Endothelial cell of umbilical vein (primary cell): ENCODE measurements at regions not wholly inside any gene's neighbourhood (a gene's known extent, or its start where the extent isn't known, plus 50 kb on each side); places are given as distances from the start of the nearest gene placed in this dataset.

Experiments used
- BruUV-seq: library from RNA; stranded (reverse); fragments of 400-500 nt; replicated peaks from 2 replicates; lab custom pipeline; 2021; lab: Mats Ljungman, UMichigan
- CTCF ChIA-PET: fragments of 300-600, 350-600 bp; sonication (Branson Sonifier 250); formaldehyde crosslinking; loops from one replicate; lab custom pipeline; 2021; ENCODE audit warnings: antibody characterized with exemption, inconsistent platforms; lab: Charles Lee
- POLR2A ChIA-PET: fragments of 300-600, 350-600 bp; sonication (Branson Sonifier 250); formaldehyde crosslinking; loops from one replicate; lab custom pipeline; 2021; ENCODE audit warnings: antibody characterized with exemption, inconsistent platforms; lab: Charles Lee
- DNase-seq: peaks from one replicate; pipeline ENCODE4 v3.0.0-alpha.2; 2011; ENCODE audit warnings: low read depth, low spot score
- FAIRE-seq: peaks from 2 replicates; lab custom pipeline; 2011; peaks lifted over from hg19 to GRCh38; lab: Jason Lieb, UNC
- H2AFZ ChIP-seq: 2 replicates; pipeline ENCODE4 v1.6.0; 2012; ENCODE audit warnings: low read depth, low read length, control low read depth, inconsistent platforms
- H3K27ac ChIP-seq: 2 replicates; pipeline ENCODE4 v1.5.1; 2011; ENCODE audit warnings: low read depth, mild to moderate bottlenecking, control low read depth, low read length, moderate library complexity; ENCODE audit not compliant: insufficient read depth
- H3K27me3 ChIP-seq, 2 experiments: 2 replicates each; pipeline versions ENCODE4 v1.6.0 to v1.6.1; 2011; ENCODE audit warnings: low read length in 2 of 2, mixed read lengths in 1 of 2; ENCODE audit not compliant: control insufficient read depth in 2 of 2, insufficient read depth in 2 of 2
- H3K36me3 ChIP-seq, 2 experiments: 2 replicates in 1 of 2; 3 replicates in 1 of 2; pipeline ENCODE4 v1.5.1; 2011; ENCODE audit warnings: low read length in 2 of 2, mild to moderate bottlenecking in 1 of 2, moderate library complexity in 1 of 2; ENCODE audit not compliant: control insufficient read depth in 2 of 2, insufficient read depth in 2 of 2; ENCODE audit errors: extremely low read depth in 1 of 2
- H3K4me1 ChIP-seq: 3 replicates; pipeline ENCODE4 v1.5.1; 2011; ENCODE audit warnings: mild to moderate bottlenecking, low read length; ENCODE audit not compliant: control insufficient read depth, insufficient read depth; ENCODE audit errors: extremely low read depth
- H3K4me2 ChIP-seq: 2 replicates; pipeline ENCODE4 v1.6.1; 2011; ENCODE audit warnings: low read length, control low read depth, mixed read lengths; ENCODE audit not compliant: insufficient read depth
- H3K4me3 ChIP-seq, 3 experiments: fragments of 200-600 bp in 1 of 3; sonication (generic), shearing (Covaris generic) in 1 of 3; replicated peaks in 1 of 3; 2 replicates each; pipeline ENCODE4 v1.5.1; 2011 to 2016; ENCODE audit warnings: control low read depth in 3 of 3, low read length in 3 of 3, mild to moderate bottlenecking in 2 of 3, inconsistent platforms in 1 of 3, low read depth in 1 of 3, moderate library complexity in 1 of 3; ENCODE audit not compliant: insufficient read depth in 1 of 3
- H3K79me2 ChIP-seq: 2 replicates; pipeline ENCODE4 v1.6.0; 2012; ENCODE audit warnings: low read length, inconsistent platforms; ENCODE audit not compliant: control insufficient read depth, insufficient read depth
- H3K9ac ChIP-seq: replicated peaks from 2 replicates; pipeline ENCODE3; 2011; ENCODE audit warnings: low read length, control low read depth; ENCODE audit not compliant: insufficient read depth; ENCODE audit errors: extremely low read depth
- H3K9me1 ChIP-seq: replicated peaks from 3 replicates; pipeline ENCODE4 v1.6.0; 2011; ENCODE audit warnings: mild to moderate bottlenecking, low read length; ENCODE audit not compliant: control insufficient read depth, insufficient read depth; ENCODE audit errors: extremely low read depth
- H3K9me3 ChIP-seq: replicated peaks from 2 replicates; pipeline ENCODE4 v1.5.1; 2012; ENCODE audit warnings: low read length, inconsistent platforms; ENCODE audit not compliant: control insufficient read depth, insufficient read depth
- H4K20me1 ChIP-seq: replicated peaks from 2 replicates; pipeline ENCODE3; 2011; ENCODE audit warnings: mild to moderate bottlenecking, low read length; ENCODE audit not compliant: control insufficient read depth, insufficient read depth; ENCODE audit errors: extremely low read depth
- EZH2 ChIP-seq: IDR thresholded peaks from 2 replicates; pipeline ENCODE4 v1.6.1; 2012; ENCODE audit warnings: borderline replicate concordance, low read depth, mild to moderate bottlenecking, moderate library complexity, low read length, inconsistent platforms; ENCODE audit not compliant: severe bottlenecking
- FOS ChIP-seq: IDR thresholded peaks from 2 replicates; pipeline ENCODE4 v1.6.1; 2011; ENCODE audit warnings: mild to moderate bottlenecking, low read length, moderate library complexity, borderline replicate concordance; ENCODE audit not compliant: insufficient read depth
- GATA2 ChIP-seq: IDR thresholded peaks from 2 replicates; pipeline ENCODE4 v1.7.0; 2011; ENCODE audit warnings: low read depth, mild to moderate bottlenecking, moderate library complexity, mixed read lengths, low read length; ENCODE audit not compliant: insufficient read length, insufficient read depth
- JUN ChIP-seq: IDR thresholded peaks from 2 replicates; pipeline ENCODE4 v1.6.1; 2011; ENCODE audit warnings: borderline replicate concordance, low read depth; ENCODE audit not compliant: insufficient read length, insufficient read depth
- MYC ChIP-seq: IDR thresholded peaks from one replicate; pipeline ENCODE4 v1.6.1; 2011; ENCODE audit warnings: mild to moderate bottlenecking, low read depth, low read length
- POLR2A ChIP-seq: IDR thresholded peaks from 2 replicates; pipeline ENCODE4 v1.6.1; 2012; ENCODE audit warnings: low read depth, mild to moderate bottlenecking, control low read depth, low read length
- POLR2AphosphoS5 ChIP-seq: IDR thresholded peaks from 2 replicates; pipeline ENCODE4 v1.6.1; 2012; ENCODE audit warnings: low read depth, mild to moderate bottlenecking, control low read depth, low read length, moderate library complexity; ENCODE audit not compliant: insufficient read depth
- dilution Hi-C: fragments of 300-500 bp; cut with MboI; formaldehyde crosslinking; loops from one replicate; pipeline ENCODE4 v1.15.0; 2019; ENCODE audit warnings: low sequenced_read_pairs; ENCODE audit not compliant: extremely low pct_ligation_motif_present
- intact Hi-C: fragments of 100-400 bp; cut with micrococcal nuclease; formaldehyde crosslinking; loops from one replicate; pipeline ENCODE4 v1.10.0; 2022
- TF ChIP-seq, protein P1 (sequence below), 2 donors: IDR thresholded peaks; 1 replicate in 1 of 2; 2 replicates in 1 of 2; pipeline ENCODE4 v1.5.1; 2011; ENCODE audit warnings: low read length in 2 of 2, mild to moderate bottlenecking in 2 of 2, moderate library complexity in 2 of 2, control low read depth in 1 of 2, inconsistent platforms in 1 of 2, low read depth in 1 of 2; ENCODE audit not compliant: insufficient read depth in 1 of 2; ENCODE audit errors: extremely low read depth in 1 of 2
- TF ChIP-seq, protein P2 (sequence below): IDR thresholded peaks from 2 replicates; pipeline ENCODE4 v1.6.1; 2011; ENCODE audit not compliant: insufficient read depth, insufficient read length

DNA sequence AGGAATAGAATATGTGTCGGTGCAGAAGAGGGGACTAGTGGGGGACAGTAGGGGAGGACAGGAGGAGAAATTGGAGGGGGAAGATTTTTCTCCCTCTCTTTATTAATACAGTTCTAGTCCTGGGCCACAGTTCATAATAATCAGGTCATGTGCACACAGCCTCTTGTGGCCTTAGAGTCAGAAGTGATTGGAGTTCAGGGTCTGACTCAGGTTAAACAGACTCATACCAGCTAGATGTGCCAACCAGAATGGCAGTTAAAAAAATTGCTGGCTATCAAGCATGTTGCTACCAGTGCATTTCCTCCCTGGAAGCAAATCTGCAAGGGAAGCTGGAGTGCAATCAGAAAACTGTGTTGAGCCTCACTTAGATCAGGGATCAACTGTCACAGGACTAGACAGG, 132.7 kb upstream of the MAP1B start:
- H3K9me1 ChIP-seq = no peaks in the 10 kb centered on the region
- dilution Hi-C loops = no loop called here
- no peak overlapping the region for H3K4me2 ChIP-seq
- FAIRE-seq = no peak
- TF ChIP-seq GATA2 (no peak), POLR2AphosphoS5 (no peak), POLR2A (no peak), FOS (no peak), EZH2 (no peak), MYC (no peak), JUN (no peak)
- TF ChIP-seq, protein P1, sequence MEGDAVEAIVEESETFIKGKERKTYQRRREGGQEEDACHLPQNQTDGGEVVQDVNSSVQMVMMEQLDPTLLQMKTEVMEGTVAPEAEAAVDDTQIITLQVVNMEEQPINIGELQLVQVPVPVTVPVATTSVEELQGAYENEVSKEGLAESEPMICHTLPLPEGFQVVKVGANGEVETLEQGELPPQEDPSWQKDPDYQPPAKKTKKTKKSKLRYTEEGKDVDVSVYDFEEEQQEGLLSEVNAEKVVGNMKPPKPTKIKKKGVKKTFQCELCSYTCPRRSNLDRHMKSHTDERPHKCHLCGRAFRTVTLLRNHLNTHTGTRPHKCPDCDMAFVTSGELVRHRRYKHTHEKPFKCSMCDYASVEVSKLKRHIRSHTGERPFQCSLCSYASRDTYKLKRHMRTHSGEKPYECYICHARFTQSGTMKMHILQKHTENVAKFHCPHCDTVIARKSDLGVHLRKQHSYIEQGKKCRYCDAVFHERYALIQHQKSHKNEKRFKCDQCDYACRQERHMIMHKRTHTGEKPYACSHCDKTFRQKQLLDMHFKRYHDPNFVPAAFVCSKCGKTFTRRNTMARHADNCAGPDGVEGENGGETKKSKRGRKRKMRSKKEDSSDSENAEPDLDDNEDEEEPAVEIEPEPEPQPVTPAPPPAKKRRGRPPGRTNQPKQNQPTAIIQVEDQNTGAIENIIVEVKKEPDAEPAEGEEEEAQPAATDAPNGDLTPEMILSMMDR (IDR thresholded peaks at IDR 0.05; ENCODE audit: extremely low read depth in 1 of 2, insufficient read depth in 1 of 2, low read depth in 1 of 2, low read length in 2 of 2) = no peak
- TF ChIP-seq, protein P2, sequence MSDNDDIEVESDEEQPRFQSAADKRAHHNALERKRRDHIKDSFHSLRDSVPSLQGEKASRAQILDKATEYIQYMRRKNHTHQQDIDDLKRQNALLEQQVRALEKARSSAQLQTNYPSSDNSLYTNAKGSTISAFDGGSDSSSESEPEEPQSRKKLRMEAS = no peak
- no peak overlapping the region for H2AFZ ChIP-seq
- CTCF ChIA-PET = interaction anchor here (1.1 to 2.7 kb wide), 2 partner anchors 45 to 138 kb away, joined by 5 to 7 read pairs; no protein-coding TSS in a partner anchor
- H3K4me3 ChIP-seq = no peak overlapping the region
- POLR2A ChIA-PET = interaction anchor here (0.7 kb wide), 1 partner anchor 77 kb away, joined by 4 read pairs; no protein-coding TSS in a partner anchor
- peaks cover 10 to 41% of the 10 kb centered on the region in 2 experiments for H3K27me3 ChIP-seq
- intact Hi-C loops = no loop called here
- H3K4me1 ChIP-seq = no peaks in the 10 kb centered on the region
- H3K36me3 ChIP-seq = no peaks in the 10 kb centered on the region
- no peak overlapping the region for H3K27ac ChIP-seq
- H3K9ac ChIP-seq = no peak overlapping the region
- no peaks in the 10 kb centered on the region for H3K9me3 ChIP-seq
- H3K79me2 ChIP-seq = no peaks in the 10 kb centered on the region
- BruUV-seq = no TSS peak
- no peaks in the 10 kb centered on the region for H4K20me1 ChIP-seq
- no peak for DNase-seq
